Kidney epithelial cell (primary cell): ENCODE measurements at regions not wholly inside any gene's neighbourhood (a gene's known extent, or its start where the extent isn't known, plus 50 kb on each side); places are given as distances from the start of the nearest gene placed in this dataset.
"Not testable (repeated sequence)": the region's sequence is repeated elsewhere in the genome, so short reads cannot be mapped to it uniquely, and the experiment has no call there.

ENCODE experiments used
- DNase-seq: peaks from one replicate; pipeline ENCODE4 v3.0.0-alpha.2; 2010; ENCODE audit warnings: low read depth
- H3K27me3 ChIP-seq: 2 replicates; pipeline ENCODE4 v1.6.0; 2011; ENCODE audit warnings: low read length; ENCODE audit not compliant: control insufficient read depth, insufficient read depth
- H3K36me3 ChIP-seq: 2 replicates; pipeline ENCODE4 v1.5.1; 2011; ENCODE audit warnings: low read length; ENCODE audit not compliant: control insufficient read depth, insufficient read depth
- H3K4me3 ChIP-seq: 2 replicates; pipeline ENCODE4 v1.5.1; 2011; ENCODE audit warnings: low read depth, mild to moderate bottlenecking, control low read depth, low read length
- TF ChIP-seq, protein P1 (sequence below): IDR thresholded peaks from 2 replicates; pipeline ENCODE4 v1.5.1; 2011; ENCODE audit warnings: mild to moderate bottlenecking, moderate library complexity, low read length, control low read depth, inconsistent platforms; ENCODE audit not compliant: insufficient read depth, poor library complexity, severe bottlenecking

DNA sequence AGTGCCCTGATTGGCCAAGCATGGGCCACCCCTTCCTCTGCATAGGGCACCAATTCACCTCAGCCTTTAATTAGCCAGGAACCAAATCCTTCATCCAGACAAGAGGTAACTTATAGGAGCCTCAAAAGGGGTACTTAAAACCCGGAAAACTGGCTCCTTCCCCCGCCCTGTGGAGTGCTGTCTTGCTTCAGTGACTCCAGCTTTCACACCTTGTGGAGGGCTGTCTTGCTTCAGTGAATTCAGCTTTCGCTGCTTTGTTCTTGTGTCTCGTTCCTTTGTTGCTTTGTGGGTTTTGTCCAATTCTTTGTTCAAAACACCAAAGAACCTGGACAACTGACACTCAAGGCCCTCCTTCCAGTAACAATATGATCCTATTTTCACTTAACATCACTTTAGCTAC is 82.2 kb upstream of the FRG1 start:
- TF ChIP-seq, protein P1, sequence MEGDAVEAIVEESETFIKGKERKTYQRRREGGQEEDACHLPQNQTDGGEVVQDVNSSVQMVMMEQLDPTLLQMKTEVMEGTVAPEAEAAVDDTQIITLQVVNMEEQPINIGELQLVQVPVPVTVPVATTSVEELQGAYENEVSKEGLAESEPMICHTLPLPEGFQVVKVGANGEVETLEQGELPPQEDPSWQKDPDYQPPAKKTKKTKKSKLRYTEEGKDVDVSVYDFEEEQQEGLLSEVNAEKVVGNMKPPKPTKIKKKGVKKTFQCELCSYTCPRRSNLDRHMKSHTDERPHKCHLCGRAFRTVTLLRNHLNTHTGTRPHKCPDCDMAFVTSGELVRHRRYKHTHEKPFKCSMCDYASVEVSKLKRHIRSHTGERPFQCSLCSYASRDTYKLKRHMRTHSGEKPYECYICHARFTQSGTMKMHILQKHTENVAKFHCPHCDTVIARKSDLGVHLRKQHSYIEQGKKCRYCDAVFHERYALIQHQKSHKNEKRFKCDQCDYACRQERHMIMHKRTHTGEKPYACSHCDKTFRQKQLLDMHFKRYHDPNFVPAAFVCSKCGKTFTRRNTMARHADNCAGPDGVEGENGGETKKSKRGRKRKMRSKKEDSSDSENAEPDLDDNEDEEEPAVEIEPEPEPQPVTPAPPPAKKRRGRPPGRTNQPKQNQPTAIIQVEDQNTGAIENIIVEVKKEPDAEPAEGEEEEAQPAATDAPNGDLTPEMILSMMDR = no peak
- Histone ChIP-seq H3K27me3 (no peaks in the 10 kb centered on the region), H3K4me3 (no peak overlapping the region), H3K36me3 (no peaks in the 10 kb centered on the region)
- no peak for DNase-seq

DNA sequence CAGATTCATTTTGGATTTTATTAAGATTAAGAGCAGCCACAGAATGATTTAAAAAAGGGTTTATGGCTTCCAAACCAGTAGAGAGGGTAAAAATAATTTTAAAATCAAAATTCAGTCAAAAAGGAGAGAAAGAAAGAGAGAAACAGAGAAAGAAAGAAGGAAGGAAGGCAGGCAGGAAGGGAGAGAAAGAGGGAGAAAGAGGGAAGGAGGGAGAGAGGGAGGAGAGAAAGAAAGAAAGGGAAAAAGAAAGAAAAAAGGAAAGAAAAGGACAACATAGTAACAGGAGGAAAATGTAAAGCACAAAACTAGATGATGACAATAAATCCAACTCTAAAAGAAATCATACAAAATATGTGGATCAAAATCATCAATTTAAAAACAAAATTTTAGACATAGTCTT is 79.6 kb upstream of the FRG1 start:
- Histone ChIP-seq H3K36me3 (no peaks in the 10 kb centered on the region), H3K27me3 (no peaks in the 10 kb centered on the region), H3K4me3 (no peak overlapping the region)
- TF ChIP-seq, protein P1 = no peak
- DNase-seq = no peak

DNA sequence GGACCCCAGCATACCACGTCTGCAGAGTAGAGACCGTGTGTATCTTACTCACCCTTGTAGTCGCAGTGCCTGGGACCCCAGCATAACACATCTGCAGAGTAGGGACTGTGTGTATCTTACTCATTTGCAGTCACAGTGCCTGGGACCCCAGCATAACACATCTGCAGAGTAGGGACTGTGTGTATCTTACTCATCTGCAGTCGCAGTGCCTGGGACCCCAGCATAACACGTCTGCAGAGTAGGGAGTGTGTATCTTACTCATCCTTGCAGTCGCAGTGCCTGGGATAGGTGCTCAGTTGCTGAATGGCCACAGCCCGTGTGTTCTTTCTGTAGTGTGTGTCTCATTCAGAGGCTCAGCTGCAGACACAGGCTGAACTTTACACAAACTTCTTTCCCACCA is 71.4 kb upstream of the FRG1 start:
- Histone ChIP-seq H3K27me3 (no peaks in the 10 kb centered on the region), H3K4me3 (no peak overlapping the region), H3K36me3 (no peaks in the 10 kb centered on the region)
- TF ChIP-seq, protein P1 = no peak
- no peak for DNase-seq

DNA sequence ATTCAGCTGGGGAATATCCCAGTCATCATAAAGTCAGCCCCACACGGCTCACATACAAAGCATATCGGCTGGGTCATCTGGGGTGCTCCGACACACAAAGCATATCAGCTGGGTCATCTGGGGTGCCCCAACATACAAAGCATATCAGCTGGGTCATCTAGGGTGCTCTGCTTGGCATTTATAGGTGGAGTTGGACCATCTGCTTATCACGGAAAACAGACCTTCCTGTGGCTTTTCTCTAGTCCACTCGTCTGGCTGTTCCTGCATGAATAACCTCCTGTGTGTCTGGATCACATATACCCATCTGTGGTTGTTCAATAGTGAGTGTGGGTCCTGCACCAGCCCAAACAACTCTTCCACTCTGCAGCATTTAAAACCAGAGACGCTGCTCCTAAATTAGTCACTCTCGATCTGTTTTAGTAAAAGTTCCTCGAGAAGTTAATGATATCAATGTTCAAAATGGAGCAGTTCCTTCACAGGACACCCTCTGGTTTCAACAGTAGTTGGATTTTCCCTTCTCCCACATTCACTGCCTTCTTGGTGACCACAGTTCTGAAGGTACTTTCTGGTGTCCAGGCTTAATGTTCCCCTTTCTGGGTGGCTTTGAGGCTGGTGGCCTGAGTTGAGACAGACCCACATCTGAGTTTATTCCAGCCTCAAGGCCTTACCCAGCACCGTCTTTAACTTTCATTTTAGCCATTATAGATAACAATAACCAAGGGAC is 70.0 kb upstream of the FRG1 start:
- TF ChIP-seq, protein P1 = no peak
- DNase-seq = no peak
- Histone ChIP-seq H3K36me3 (no peaks in the 10 kb centered on the region), H3K4me3 (no peak overlapping the region), H3K27me3 (no peaks in the 10 kb centered on the region)

DNA sequence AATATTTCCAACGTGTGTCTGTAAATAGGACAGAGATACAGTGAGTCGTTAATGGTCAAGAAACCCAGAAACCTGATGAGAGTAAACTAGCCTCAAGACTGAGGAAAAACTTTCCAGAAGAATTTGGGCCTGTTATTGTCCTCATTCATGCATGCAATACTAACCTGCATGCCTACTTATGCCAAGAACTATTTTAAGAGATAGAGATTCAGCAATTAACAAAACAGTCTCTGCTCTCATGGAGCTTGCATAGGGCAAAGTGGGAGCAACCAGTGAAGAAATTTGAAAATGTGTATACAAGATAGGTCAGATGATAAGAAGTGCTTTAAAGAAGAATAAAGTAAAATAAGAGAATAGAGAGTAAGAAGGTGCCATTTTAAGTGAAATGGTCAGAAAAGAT is 66.1 kb upstream of the FRG1 start:
- H3K36me3 ChIP-seq = no peaks in the 10 kb centered on the region
- H3K4me3 ChIP-seq = no peak overlapping the region
- TF ChIP-seq, protein P1 = no peak
- no peaks in the 10 kb centered on the region for H3K27me3 ChIP-seq
- DNase-seq = no peak

DNA sequence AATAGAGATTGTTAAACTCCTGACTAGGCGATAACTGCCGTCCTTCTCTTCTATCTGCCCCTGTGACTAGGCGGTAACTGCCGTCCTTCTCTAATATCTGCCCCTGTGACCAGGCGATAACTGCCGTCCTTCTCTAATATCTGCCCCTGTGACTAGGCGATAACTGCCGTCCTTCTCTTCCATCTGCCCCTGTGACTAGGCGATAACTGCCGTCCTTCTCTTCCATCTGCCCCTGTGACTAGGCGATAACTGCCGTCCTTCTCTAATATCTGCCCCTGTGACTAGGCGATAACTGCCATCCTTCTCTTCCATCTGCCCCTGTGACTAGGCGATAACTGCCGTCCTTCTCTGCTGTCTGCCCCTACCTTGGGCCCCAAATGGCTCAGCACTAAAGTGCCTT is 59.5 kb upstream of the FRG1 start:
- H3K27me3 ChIP-seq, H3K4me3 ChIP-seq, H3K36me3 ChIP-seq, DNase-seq: not testable (repeated sequence)

DNA sequence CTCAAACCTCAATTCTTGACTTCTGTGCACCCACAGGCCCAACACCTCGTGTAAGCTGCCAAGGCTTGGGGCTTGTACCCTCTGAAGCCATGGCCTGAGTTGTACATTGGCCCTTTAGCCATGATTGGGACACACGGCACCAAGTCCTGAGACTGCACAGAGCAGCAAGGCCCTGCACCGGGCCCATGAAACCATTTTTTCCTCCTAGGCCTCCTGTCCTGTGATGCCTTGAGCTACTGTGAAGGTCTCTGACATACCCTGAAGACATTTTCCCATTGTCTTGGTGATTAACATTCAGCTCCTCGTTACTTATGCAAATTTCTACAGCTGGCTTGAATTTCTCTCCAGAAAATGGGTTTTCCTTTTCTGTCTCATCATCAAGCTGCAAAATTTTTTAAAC is 52.3 kb upstream of the FRG1 start:
- not testable (repeated sequence) for H3K27me3 ChIP-seq, H3K36me3 ChIP-seq, DNase-seq, H3K4me3 ChIP-seq
